ENCODE measurements at regions not wholly inside any gene's neighbourhood (a gene's known extent, or its start where the extent isn't known, plus 50 kb on each side); places are given as distances from the start of the nearest gene placed in this dataset.

DNA sequence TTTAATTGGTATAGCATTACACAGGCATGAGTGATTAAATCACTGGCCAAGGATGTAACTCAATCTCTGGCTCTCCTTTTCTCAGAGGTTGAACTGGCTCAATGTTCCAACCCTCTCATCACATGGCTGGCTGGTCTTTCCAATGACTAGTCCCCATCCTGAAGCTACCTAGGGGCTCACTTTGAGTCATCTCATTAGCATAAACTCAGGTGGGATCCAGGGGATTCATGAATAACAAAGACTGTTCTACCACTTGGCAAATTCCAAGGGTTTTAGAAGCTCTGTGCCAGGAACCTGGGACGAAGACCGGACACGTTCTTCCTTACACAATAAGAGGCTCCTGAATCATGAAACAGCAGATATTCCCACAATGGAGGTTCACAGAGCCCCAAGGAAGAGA lies 145.0 kb upstream of the SPATS2L start:
- intact Hi-C loops (cut with DNase I), result no loop called here
- DNase-seq (ENCODE audit: low spot score), result no peak

DNA sequence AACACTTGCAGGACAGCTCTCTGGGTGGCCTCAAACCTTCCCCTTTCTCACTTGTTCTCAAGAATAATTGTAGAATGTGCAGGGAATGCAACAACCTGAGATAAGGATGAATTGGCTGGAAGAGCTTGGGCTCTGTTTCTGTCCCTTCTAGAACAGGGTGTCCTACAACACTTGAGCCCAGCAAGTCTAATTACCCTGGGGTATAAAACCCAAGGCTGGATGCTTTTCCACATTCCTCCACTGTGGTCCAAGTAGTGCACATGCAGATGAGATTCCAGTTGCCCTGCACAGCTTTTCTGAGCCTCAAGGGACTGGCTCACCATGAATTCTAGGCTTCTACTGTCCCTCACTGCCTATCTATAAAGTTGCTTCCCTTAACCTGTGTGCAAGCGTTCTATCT lies 140.8 kb upstream of the SPATS2L start:
- intact Hi-C loops (cut with DNase I), result no loop called here
- no peak for DNase-seq (ENCODE audit: low spot score)

DNA sequence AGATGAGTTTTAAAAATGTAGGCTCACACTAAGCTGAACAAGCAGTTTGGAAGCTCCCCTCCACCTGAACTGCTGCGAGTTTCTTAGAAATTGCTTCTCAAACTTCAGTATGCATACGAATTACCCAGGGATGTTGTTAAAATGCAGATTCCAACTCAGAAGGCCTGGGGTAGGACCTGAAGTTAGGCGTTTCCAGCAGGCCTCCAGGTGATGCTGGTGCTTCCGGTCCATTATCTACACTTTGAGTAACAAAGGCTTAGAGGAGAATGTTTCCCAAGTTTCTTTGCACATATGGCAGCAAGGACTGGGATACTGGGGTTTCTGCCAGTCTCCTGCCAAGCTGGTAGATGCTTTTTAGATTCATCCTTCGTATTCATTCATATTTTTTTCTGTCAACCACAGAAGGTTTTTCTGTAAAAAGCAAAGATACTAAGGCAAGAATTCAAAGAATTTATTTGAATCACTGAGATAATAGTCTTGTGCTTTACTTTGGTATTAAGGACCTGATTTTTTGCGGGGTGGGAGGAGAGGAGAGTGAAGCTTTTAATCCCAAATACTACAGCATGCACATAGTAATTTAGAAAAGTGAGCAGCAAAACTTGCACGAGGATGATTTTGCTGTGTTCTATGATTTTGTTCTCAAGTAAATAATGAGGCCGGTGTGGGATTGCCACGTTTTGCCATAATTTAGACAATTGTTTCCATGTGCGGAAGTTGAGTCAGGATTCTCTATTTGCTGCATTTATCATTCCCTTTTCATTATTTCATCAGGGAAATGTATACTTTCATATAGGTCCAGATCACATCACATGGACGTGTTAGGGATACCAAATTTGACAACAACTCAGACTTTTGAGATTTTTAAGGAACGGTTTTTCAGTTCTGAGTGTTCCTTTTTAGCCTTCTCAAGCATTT lies 137.6 kb upstream of the SPATS2L start:
- intact Hi-C loops (cut with DNase I), result no loop called here
- no peak for DNase-seq (ENCODE audit: low spot score)

DNA sequence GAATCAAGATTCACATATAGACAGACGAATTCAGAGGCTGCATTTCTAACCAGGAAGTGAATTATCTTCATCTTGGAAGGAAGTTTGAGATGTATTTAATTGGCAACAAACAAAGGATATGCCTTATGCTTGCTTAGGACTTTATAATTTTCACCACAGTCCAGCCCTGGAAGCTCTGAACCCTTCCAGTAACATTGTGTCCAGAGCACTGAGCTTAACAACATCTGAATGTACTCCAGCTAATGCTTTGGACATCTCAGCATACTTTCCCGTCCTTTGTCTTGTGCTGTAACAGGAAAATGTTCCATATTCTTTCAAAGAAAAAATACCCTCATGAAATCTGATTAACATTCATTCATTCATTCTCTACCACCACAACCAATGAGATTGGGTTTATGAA lies 136.3 kb upstream of the SPATS2L start:
- intact Hi-C loops (cut with DNase I), result no loop called here
- DNase-seq (ENCODE audit: low spot score), result no peak

DNA sequence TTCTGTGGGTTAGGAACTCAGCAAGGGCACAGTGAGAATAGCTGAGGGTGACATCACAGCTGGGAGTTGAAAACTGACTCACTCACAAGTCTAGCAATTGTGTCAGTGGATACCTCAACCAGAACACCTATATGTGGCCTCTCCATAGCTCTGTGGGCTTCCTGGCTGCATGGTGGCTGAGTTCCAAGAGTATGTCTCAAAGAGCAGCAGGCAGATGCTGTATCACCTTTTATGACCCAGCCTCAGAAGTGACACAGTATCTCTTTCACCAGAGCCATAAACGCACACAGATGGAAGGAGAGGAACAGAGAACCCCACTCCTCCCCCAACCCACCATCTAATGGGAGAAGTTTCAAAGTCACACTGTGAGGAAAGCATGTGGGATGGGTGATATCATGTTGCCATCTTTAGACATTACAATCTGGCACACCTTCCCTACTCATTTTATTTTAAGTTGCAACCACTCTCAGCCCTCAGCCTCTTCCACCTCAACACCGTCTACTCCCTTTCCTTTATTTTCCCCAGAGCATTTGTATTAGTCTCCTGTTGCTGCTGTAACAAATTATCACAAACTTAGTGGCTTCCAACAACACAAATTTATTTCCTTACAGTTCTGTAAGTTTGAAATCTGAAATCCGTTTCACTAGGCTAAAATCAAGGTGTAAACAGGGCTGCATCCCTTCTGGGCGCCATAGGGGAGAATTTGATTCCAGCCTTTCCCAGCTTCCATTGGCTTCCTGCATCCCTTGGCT lies 134.6 kb upstream of the SPATS2L start:
- intact Hi-C loops (cut with DNase I), result no loop called here
- no peak for DNase-seq (ENCODE audit: low spot score)

DNA sequence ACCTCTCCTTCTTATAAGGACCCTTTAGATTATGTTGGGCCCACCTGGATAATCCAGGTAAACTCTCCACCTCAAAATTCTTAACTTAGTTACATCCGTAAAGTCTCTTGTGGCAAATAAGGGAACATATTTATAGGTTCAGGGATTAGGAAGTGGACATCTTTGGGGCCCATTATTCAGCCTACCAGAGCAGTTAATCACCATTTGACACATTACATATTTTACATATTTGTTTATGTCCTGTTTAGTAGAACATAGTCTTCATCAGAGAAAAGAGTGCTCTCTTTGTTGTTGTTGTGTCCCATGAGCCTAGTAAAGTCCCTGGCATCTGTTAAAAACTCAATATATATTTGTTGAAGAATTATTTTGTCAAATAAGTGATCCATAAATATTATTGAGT lies 134.0 kb upstream of the SPATS2L start:
- no peak for DNase-seq (ENCODE audit: low spot score)
- intact Hi-C loops (cut with DNase I), result no loop called here

DNA sequence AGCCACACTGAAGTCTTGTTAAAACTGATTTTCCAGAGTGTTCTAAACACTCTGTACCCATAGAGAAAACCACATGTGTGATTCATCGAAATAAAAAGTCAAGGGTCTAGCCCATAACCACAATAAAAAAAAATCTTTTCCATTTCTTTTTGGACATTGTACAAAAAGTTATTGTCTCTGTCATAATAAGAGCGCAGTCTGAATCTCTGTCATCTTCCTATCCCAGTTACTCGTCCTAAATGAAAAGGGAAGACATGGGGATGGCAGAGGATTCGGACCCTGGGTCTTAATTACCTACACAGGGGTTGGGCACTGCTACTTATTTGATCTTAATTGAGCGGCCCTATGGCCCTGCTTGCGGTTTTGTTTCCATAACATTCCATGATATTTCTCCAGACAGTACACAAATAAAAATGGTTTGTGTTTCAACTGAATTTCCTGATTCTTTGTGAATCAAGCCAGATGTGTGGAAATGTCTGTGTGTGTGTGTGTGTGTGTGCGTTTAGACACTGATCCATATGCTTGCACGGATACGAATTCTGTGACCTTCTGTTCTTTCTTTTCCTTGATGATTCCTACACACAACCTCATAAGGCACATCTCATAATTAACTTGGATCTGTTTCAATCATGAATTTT lies 133.4 kb upstream of the SPATS2L start:
- intact Hi-C loops (cut with DNase I), result no loop called here
- DNase-seq (ENCODE audit: low spot score), result no peak

DNA sequence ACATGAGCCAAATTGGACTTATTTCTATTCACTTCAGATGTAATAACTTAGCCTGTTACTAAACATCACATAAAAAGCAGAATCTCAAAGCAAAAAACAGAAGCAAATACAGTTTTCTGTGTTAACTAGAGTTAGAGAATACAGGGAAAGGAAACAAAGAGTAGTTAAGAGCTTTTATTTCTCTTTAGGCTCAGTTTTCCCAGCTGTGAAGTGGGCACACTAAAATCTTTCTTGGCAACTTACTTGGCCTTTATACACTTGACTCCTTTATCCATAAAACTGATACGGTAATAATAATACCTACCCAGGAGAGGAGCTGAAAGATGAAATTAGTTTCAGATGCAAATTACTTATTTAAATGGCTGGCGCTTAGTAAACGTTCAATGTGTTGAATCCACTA lies 132.8 kb upstream of the SPATS2L start:
- intact Hi-C loops (cut with DNase I), result no loop called here
- DNase-seq (ENCODE audit: low spot score), result no peak

DNA sequence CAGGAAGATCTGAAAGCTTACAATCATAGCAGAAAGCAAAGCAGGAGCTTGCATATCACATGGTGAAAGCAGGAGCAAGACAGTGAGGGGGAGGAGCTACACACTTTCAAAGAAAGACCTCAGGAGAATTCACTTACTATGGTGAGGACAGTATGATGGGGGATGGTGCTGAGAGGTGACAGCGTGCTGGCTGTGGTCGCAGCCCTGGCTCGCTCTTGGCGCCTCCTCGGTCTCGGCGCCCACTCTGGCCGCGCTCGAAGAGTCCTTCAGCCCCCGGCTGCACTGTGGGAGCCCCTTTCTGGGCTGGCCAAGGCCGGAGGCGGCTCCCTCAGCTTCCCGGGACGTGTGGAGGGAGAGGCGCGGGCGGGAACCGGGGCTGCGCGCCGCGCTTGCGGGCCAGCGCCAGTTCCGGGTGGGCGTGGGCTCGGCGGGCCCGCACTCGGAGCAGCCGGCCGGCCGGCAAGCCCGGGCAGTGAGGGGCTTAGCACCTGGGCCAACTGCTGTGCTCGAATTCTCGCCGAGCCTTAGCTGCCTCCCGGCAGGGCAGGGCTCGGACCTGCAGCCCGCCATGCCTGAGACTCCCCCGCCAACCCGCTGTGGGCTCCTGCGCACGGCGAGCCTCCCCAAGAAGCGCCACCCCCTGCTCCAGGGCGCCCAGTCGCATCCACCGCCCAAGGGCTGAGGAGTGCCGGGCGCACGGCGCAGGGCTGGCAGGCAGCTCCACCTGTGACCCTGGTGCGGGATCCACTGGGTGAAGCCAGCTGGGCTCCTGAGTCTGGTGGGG lies 131.9 kb upstream of the SPATS2L start:
- intact Hi-C loops (cut with DNase I), result no loop called here

DNA sequence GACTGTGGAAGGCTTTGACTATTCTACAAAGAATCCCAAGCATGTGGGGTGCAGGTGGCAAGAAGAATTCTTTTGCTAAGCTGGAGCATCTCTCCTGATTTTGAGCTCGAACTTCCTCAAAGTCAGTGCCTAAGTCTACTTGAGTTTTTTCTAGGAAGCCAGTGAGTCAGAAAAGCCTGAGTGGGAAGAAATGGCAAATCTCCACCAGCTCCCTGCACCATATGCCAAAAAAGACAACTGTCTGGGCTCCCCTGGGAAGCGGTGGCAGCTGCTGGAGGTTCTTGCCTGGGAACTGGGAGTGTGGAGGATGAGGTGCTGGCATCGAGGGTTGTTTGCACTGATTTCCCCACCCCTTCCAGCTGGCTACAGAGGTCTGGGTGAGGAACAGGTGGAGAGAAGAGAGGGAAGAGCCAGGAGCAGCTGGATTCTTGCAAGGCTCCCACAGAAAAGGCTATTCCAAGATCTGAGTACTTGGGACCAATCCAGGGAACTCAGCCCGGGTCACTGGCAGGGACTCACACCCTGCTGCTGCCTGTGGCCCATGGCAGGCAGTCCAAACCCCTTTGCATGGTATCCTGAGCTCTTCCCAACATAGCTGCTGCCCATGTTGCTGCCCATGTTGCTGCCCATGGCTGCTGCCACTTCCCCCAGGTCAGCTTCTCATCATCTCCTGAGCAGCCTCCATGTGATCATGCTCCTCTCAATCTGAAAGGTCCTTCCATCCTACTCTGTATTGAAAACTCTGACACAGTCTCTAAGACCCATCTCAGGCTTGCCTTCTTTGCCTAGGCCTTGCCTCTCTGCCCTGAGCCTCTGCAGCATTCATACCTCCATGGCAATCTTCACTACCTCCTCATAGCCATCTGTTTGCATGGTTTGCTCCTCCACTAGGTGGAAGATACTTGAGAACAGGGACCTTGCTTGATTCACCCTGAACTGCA lies 128.3 kb upstream of the SPATS2L start:
- intact Hi-C loops (cut with DNase I), result no loop called here
- no peak for DNase-seq (ENCODE audit: low spot score)

More for the DNA sequence above, 131.9 kb upstream of the SPATS2L start:
- no peak for DNase-seq (ENCODE audit: low spot score)

DNA sequence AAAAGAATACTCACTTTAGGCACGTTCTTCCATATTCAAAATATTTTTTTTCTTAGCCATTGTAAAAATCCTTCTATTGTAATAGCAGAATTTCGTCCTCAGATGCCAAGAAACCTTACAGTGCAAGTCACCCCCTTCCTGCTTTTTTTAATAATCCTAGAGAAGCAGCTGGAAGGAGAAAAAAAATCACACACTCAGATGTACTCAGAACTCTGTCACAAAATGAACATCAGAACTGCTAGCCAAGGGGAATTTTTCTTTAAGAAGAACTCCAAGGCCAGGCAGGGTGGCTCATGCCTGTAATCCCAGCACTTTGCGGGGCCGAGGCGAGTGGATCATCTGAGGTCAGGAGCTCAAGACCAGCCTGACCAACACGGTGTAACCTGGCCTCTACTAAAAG lies 127.3 kb upstream of the SPATS2L start:
- intact Hi-C loops (cut with DNase I), result no loop called here
- DNase-seq (ENCODE audit: low spot score), result no peak

DNA sequence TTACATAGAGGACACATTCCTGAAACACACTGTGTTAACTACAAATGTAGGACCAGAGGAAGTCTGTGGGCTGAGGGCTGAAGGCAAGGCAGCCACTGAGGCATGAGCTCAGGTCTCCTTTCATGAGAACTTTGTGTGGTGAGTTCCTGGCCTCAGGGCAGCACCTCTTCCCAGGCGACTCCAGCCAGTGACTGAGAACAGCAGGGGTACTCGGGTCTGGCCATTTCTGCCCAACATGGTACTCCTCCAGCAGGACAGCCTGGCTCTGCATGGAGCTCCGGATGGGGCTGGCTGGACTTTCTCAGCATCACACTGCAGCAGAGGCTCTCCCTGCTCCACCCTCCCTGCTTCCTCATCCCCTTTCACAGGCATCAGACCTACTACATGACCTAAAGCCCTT lies 125.5 kb upstream of the SPATS2L start:
- DNase-seq (ENCODE audit: low spot score), result no peak
- intact Hi-C loops (cut with DNase I), result no loop called here

DNA sequence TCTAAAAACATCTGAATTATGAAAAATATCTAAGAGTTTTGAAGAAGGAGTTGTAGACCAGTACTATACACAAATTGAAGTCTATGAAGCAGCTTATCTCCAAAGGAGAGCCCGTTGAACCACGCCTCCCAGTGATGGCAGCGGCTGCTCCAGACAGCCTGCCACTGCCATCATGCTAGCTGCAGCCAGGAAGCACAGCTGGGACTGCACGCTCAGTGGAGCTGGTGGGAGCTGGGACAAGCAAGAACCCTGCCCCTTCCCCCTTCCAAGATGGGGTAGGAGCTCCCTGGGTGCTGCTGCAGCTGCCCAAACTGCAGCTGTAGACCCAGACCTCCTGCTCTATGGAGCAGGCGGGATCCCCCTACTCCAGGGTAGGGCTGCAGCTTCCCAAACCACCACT lies 124.7 kb upstream of the SPATS2L start:
- intact Hi-C loops (cut with DNase I), result no loop called here
- no peak for DNase-seq (ENCODE audit: low spot score)

DNA sequence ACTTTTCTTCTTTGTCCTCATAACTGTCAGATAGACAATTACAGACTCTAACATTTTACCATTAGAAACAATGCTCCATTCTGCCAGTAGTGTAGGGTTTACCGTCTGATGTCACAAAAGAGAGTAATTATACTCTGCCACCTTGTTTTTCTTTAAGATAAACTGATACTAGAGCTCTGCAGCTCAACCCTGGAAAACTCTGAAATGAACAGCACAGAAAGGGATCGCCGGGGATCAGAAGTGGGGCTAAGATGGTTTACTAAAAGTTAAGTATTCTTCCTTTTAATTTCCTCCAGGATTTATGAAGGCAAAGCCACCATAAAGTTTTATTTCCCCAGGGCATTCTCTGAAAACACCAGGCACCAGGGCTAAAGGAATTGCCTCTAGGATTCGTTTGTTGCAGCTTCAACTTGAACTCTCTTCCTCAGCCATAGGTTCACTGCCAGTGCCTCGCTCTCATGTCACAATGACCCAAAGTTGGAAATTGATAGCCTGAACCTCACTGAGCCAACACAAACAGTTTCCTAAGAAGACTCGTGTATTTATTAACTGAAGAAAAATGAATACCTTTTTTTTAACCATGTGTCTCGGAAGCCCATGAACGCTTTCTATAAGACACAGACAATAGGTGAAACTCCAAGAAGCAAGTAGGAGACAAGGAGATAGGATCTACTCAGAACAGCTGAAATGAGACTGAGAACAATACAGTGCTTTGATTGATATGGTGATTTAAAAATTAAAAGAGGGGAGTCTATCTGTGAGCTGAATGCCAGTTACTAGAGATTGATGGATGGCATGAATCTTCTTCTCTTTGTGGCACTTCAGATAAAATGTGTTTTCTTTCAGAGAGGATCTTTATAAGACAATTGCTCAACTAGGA lies 121.5 kb upstream of the SPATS2L start:
- no peak for DNase-seq (ENCODE audit: low spot score)
- intact Hi-C loops (cut with DNase I), result no loop called here

DNA sequence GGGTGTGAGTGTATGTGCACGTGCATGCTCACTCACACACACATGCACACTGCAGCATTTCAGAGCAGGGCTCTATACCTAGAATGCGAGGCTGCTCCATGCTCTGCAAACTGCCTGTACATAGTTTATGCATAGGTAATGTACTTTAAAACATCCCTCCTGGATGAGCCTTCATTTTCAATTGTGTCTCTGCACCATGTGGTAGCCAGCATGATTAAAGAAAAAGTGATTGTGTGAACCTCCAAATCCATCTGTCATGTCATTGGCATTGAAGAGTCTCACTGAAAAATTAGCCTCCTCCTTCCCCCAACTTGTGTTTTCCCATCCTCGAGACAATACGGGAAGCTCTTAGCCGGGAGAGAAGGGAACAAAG lies 120.9 kb upstream of the SPATS2L start:
- no peak for DNase-seq (ENCODE audit: low spot score)
- intact Hi-C loops (cut with DNase I), result no loop called here

DNA sequence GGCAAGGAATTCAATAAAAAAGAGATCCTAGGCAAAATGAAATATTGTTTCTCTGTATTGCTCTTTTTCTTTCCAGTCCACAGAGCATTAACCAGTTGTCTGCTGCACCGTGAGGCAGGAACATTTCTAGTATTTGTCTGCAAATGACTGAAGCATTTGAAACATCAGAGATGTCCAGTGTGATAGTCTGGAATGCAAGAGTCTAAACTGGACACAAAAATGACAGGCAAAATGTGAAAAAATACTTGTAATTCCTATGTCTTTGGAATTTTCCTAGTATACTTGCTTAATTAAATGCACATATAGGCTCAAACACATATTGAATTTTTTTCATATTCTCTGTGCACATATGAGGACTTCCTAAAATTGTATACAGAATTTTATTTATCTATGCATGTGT lies 120.5 kb upstream of the SPATS2L start:
- intact Hi-C loops (cut with DNase I), result no loop called here

DNA sequence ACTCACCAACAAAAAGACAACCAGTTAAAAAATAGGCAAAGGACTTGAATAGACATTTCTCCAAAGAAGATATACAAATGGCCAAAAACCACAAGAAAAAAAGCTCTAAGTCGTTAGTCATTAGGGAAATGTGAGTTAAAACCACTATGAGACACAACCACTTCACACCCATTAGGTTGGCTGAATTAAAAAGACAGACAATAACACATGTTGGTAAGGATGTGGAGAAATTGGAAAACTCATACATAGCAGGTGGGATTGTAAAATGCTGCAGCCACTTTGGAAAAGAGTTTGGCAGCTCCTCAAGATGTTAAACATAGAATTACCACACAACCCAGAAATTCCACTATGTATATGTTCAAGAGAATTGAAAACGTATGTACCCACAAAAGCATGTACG lies 117.6 kb upstream of the SPATS2L start:
- intact Hi-C loops (cut with DNase I), result no loop called here
- DNase-seq (ENCODE audit: low spot score), result no peak

More for the DNA sequence above, 120.5 kb upstream of the SPATS2L start:
- DNase-seq (ENCODE audit: low spot score), result no peak

DNA sequence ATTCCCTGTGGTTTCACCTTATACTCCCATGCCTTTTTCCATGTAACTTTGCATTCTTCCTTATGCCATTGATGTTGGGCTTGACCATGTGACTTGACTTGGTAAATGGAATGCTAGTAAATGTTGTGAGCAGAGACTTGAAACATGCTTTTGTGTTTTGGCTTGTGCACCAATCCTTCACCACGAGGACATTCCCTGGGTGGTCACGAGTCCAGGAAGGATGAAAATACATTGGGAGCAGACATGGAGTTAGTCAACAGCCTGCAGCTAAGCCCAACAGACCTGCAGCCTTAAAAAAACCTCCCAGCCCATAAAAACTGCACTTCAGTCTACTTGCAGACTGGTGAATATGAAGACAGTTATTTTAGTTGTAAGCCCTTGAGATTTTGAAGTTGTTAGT lies 116.5 kb upstream of the SPATS2L start:
- no peak for DNase-seq (ENCODE audit: low spot score)
- intact Hi-C loops (cut with DNase I), result no loop called here
